ENCODE measurements at regions not wholly inside any gene's neighbourhood (a gene's known extent, or its start where the extent isn't known, plus 50 kb on each side); places are given as distances from the start of the nearest gene placed in this dataset.
"Not testable (repeated sequence)": the region's sequence is repeated elsewhere in the genome, so short reads cannot be mapped to it uniquely, and the experiment has no call there.

DNA sequence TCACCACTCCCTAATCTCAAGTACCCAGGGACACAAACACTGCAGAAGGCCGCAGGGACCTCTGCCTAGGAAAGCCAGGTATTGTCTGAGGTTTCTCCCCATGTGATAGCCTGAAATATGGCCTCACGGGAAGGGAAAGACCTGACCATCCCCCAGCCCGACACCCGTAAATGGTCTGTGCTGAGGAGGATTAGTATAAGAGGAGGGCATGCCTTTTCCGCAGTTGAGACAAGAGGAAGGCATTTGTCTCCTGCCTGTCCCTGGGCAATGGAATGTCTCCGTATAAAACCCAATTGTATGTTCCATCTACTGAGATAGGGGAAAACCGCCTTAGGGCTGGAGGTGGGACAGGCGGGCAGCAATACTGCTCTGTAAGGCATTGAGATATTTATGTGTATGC, 1082.1 kb downstream of the UQCRFS1 start:
- TF ChIP-seq, protein P1, sequence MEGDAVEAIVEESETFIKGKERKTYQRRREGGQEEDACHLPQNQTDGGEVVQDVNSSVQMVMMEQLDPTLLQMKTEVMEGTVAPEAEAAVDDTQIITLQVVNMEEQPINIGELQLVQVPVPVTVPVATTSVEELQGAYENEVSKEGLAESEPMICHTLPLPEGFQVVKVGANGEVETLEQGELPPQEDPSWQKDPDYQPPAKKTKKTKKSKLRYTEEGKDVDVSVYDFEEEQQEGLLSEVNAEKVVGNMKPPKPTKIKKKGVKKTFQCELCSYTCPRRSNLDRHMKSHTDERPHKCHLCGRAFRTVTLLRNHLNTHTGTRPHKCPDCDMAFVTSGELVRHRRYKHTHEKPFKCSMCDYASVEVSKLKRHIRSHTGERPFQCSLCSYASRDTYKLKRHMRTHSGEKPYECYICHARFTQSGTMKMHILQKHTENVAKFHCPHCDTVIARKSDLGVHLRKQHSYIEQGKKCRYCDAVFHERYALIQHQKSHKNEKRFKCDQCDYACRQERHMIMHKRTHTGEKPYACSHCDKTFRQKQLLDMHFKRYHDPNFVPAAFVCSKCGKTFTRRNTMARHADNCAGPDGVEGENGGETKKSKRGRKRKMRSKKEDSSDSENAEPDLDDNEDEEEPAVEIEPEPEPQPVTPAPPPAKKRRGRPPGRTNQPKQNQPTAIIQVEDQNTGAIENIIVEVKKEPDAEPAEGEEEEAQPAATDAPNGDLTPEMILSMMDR (IDR thresholded peaks at IDR 0.05), result not testable (repeated sequence)
- not testable (repeated sequence) for TF ChIP-seq POLR2A (IDR thresholded peaks at IDR 0.05)
